Keratinocyte (primary cell): ENCODE measurements at regions not wholly inside any gene's neighbourhood (a gene's known extent, or its start where the extent isn't known, plus 50 kb on each side); places are given as distances from the start of the nearest gene placed in this dataset.

Source experiments
- DNase-seq: peaks from one replicate; pipeline ENCODE4 v3.0.0-alpha.2; 2011; ENCODE audit warnings: low read depth, missing footprints, low spot score
- FAIRE-seq: peaks from 2 replicates; lab custom pipeline; 2011; peaks lifted over from hg19 to GRCh38; lab: Jason Lieb, UNC
- H2AFZ ChIP-seq: 2 replicates; pipeline ENCODE4 v1.6.0; 2012; ENCODE audit warnings: low read length, control low read depth, inconsistent platforms; ENCODE audit not compliant: control insufficient read depth
- H3K27ac ChIP-seq: 2 replicates; pipeline ENCODE4 v1.5.1; 2011; ENCODE audit warnings: low read length; ENCODE audit not compliant: control insufficient read depth, insufficient read depth
- H3K27me3 ChIP-seq: 3 replicates; pipeline ENCODE4 v1.6.0; 2011; ENCODE audit warnings: low read length; ENCODE audit not compliant: control insufficient read depth, insufficient read depth; ENCODE audit errors: extremely low read depth
- H3K36me3 ChIP-seq, 2 experiments: 2 replicates in 1 of 2; 3 replicates in 1 of 2; pipeline ENCODE4 v1.5.1; 2011; ENCODE audit warnings: low read length in 2 of 2, mild to moderate bottlenecking in 1 of 2; ENCODE audit not compliant: control insufficient read depth in 2 of 2, insufficient read depth in 2 of 2; ENCODE audit errors: extremely low read depth in 1 of 2
- H3K4me1 ChIP-seq: 3 replicates; pipeline ENCODE4 v1.5.1; 2011; ENCODE audit warnings: low read length; ENCODE audit not compliant: control insufficient read depth, insufficient read depth; ENCODE audit errors: extremely low read depth
- H3K4me2 ChIP-seq: 3 replicates; pipeline ENCODE4 v1.6.0; 2011; ENCODE audit warnings: low read depth, low read length; ENCODE audit not compliant: control insufficient read depth, insufficient read depth; ENCODE audit errors: extremely low read depth
- H3K4me3 ChIP-seq, 3 experiments: fragments of 200-600 bp in 1 of 3; sonication (generic) in 1 of 3; 2 replicates in 2 of 3; 3 replicates in 1 of 3; pipeline ENCODE4 v1.5.1; 2011 to 2016; ENCODE audit warnings: low read length in 3 of 3, mild to moderate bottlenecking in 3 of 3, control low read depth in 2 of 3, inconsistent platforms in 1 of 3, low read depth in 1 of 3, mixed read lengths in 1 of 3, mixed run types in 1 of 3, moderate library complexity in 1 of 3; ENCODE audit not compliant: control insufficient read depth in 2 of 3, insufficient read depth in 2 of 3; ENCODE audit errors: extremely low read depth in 1 of 3
- H3K79me2 ChIP-seq: 2 replicates; pipeline ENCODE4 v1.6.0; 2012; ENCODE audit warnings: low read length; ENCODE audit not compliant: control insufficient read depth, insufficient read depth
- H3K9ac ChIP-seq: 3 replicates; pipeline ENCODE4 v1.6.0; 2011; ENCODE audit warnings: low read length; ENCODE audit not compliant: control insufficient read depth, insufficient read depth; ENCODE audit errors: extremely low read depth
- H3K9me1 ChIP-seq: 3 replicates; pipeline ENCODE4 v1.6.0; 2011; ENCODE audit warnings: low read length; ENCODE audit not compliant: control insufficient read depth, insufficient read depth; ENCODE audit errors: extremely low read depth
- H3K9me3 ChIP-seq: 2 replicates; pipeline ENCODE4 v1.5.1; 2012; ENCODE audit warnings: low read depth, low read length; ENCODE audit not compliant: control insufficient read depth
- H4K20me1 ChIP-seq: 3 replicates; pipeline ENCODE4 v1.6.0; 2011; ENCODE audit warnings: low read length; ENCODE audit not compliant: control insufficient read depth, insufficient read depth; ENCODE audit errors: extremely low read depth
- CTCF ChIP-seq, 3 experiments: IDR thresholded peaks in 1 of 3; conservative IDR thresholded peaks in 1 of 3; optimal IDR thresholded peaks in 1 of 3; 2 replicates in 2 of 3; 3 replicates in 1 of 3; pipeline versions ENCODE3 to v1.5.1; 2011; ENCODE audit warnings: low read length in 3 of 3, mild to moderate bottlenecking in 3 of 3, moderate library complexity in 2 of 3, control low read depth in 1 of 3, inconsistent platforms in 1 of 3; ENCODE audit not compliant: insufficient read depth in 2 of 3; ENCODE audit errors: extremely low read depth in 1 of 3
- EZH2 ChIP-seq: IDR thresholded peaks from one replicate; pipeline ENCODE4 v1.6.1; 2012; ENCODE audit warnings: inconsistent platforms, mild to moderate bottlenecking, low read length, moderate library complexity
- dilution Hi-C: fragments of 300-500 bp; cut with MboI; formaldehyde crosslinking; loops from one replicate; pipeline ENCODE4 v1.7.0; 2020; ENCODE audit warnings: low sequenced_read_pairs; ENCODE audit not compliant: extremely low pct_ligation_motif_present

GRCh38 chr5:88553986-88554385 lies 285.3 kb upstream of the TMEM161B start:
- no peak overlapping the region for H3K4me2 ChIP-seq
- dilution Hi-C loops: no loop called here
- no peaks in the 10 kb centered on the region for H3K4me1 ChIP-seq
- H2AFZ ChIP-seq: no peak overlapping the region
- H3K27ac ChIP-seq: no peak overlapping the region
- no peak overlapping the region for H3K4me3 ChIP-seq
- no peak overlapping the region for H3K9ac ChIP-seq
- H3K36me3 ChIP-seq: no peaks in the 10 kb centered on the region
- no peaks in the 10 kb centered on the region for H3K9me1 ChIP-seq
- TF ChIP-seq EZH2: no peak
- TF ChIP-seq CTCF (optimal IDR thresholded peaks at IDR 0.05 in 1 of 3, IDR thresholded peaks at IDR 0.05 in 1 of 3, conservative IDR thresholded peaks at IDR 0.05 in 1 of 3; ENCODE audit: extremely low read depth in 1 of 3, insufficient read depth in 2 of 3, low read length in 3 of 3): no peak
- H3K9me3 ChIP-seq: no peaks in the 10 kb centered on the region
- H3K79me2 ChIP-seq: no peaks in the 10 kb centered on the region
- no peaks in the 10 kb centered on the region for H3K27me3 ChIP-seq
- FAIRE-seq (no peak), DNase-seq (no peak)
- H4K20me1 ChIP-seq: no peaks in the 10 kb centered on the region

DNA sequence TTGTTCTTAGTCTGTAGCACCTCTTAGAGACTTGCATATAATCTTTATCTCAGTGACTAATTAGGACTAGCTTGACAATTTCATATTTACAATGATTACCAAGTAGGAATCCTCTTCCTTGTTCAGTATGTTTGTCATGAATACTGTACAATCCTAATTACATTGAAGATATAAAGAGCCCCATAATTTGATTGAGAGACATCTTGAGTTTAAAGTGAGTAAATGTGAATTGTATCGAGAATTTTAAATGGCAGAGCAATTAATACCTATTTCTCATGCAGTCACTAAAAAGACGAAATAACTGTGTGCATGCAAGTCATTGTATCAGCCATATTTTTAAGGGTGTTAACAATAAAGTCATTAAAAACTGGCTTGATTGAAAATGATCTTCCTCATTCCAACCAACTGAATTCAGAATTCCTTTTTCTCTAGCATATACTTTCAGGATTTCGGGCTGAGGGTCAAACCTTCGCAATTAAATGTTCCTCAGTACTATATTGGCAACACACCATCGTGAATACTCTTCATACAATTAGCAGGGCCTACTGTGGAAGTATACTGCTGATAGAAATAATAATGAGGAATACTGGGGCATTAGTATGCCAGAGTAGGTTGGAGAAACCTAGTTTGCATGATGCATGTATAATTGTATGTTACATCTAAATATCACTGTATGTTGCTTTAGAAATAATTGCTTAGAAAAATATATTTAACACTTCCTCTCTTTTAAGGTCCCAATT lies 284.7 kb upstream of the TMEM161B start:
- FAIRE-seq: no peak
- H3K9me1 ChIP-seq: no peaks in the 10 kb centered on the region

More for the DNA sequence above, 284.7 kb upstream of the TMEM161B start:
- Histone ChIP-seq H3K4me2 (no peak overlapping the region), H3K36me3 (no peaks in the 10 kb centered on the region), H3K4me1 (no peaks in the 10 kb centered on the region), H3K9ac (no peak overlapping the region), H3K27me3 (no peaks in the 10 kb centered on the region), H3K4me3 (no peak overlapping the region), H3K79me2 (no peaks in the 10 kb centered on the region), H3K9me3 (no peaks in the 10 kb centered on the region), H3K27ac (no peak overlapping the region), H2AFZ (no peak overlapping the region), H4K20me1 (no peaks in the 10 kb centered on the region)
- no peak for DNase-seq
- TF ChIP-seq EZH2: no peak
- no peak for TF ChIP-seq CTCF (optimal IDR thresholded peaks at IDR 0.05 in 1 of 3, IDR thresholded peaks at IDR 0.05 in 1 of 3, conservative IDR thresholded peaks at IDR 0.05 in 1 of 3; ENCODE audit: extremely low read depth in 1 of 3, insufficient read depth in 2 of 3, low read length in 3 of 3)
- dilution Hi-C loops: no loop called here
